Astrocyte (in vitro differentiated cells and primary cell): ENCODE measurements at regions not wholly inside any gene's neighbourhood (a gene's known extent, or its start where the extent isn't known, plus 50 kb on each side); places are given as distances from the start of the nearest gene placed in this dataset.

ENCODE experiments used
- DNase-seq: peaks from one replicate; pipeline ENCODE4 v3.0.0-alpha.2; 2010; ENCODE audit warnings: low read depth
- FAIRE-seq: peaks from 2 replicates; lab custom pipeline; 2011; peaks lifted over from hg19 to GRCh38; lab: Jason Lieb, UNC
- H2AFZ ChIP-seq: 2 replicates; pipeline ENCODE4 v1.6.0; 2012; ENCODE audit warnings: low read depth, low read length, inconsistent platforms
- H3K27ac ChIP-seq: 2 replicates; pipeline ENCODE4 v1.5.1; 2011; ENCODE audit warnings: low read depth, low read length, inconsistent platforms
- H3K27me3 ChIP-seq: 2 replicates; pipeline ENCODE4 v1.6.0; 2011; ENCODE audit warnings: low read length, inconsistent platforms; ENCODE audit not compliant: insufficient read depth
- H3K36me3 ChIP-seq: 2 replicates; pipeline ENCODE4 v1.5.1; 2011; ENCODE audit warnings: low read length, inconsistent platforms; ENCODE audit not compliant: insufficient read depth
- H3K4me1 ChIP-seq: 2 replicates; pipeline ENCODE4 v1.5.1; 2011; ENCODE audit warnings: low read length, inconsistent platforms; ENCODE audit not compliant: insufficient read depth
- H3K4me2 ChIP-seq: 2 replicates; pipeline ENCODE4 v1.6.0; 2012; ENCODE audit warnings: low read length, inconsistent platforms
- H3K4me3 ChIP-seq: 2 replicates; pipeline ENCODE4 v1.5.1; 2011; ENCODE audit warnings: low read depth, mild to moderate bottlenecking, low read length, inconsistent platforms; ENCODE audit not compliant: insufficient read depth
- H3K79me2 ChIP-seq: 2 replicates; pipeline ENCODE4 v1.6.0; 2012; ENCODE audit warnings: mild to moderate bottlenecking, low read length, inconsistent platforms; ENCODE audit not compliant: insufficient read depth
- H3K9ac ChIP-seq: 2 replicates; pipeline ENCODE4 v1.6.0; 2012; ENCODE audit warnings: mild to moderate bottlenecking, low read length, inconsistent platforms
- H3K9me3 ChIP-seq: 2 replicates; pipeline ENCODE4 v1.5.1; 2012; ENCODE audit warnings: low read depth, mild to moderate bottlenecking, low read length, inconsistent platforms; ENCODE audit not compliant: insufficient read depth
- H4K20me1 ChIP-seq: 2 replicates; pipeline ENCODE4 v1.6.0; 2012; ENCODE audit warnings: low read length, inconsistent platforms; ENCODE audit not compliant: insufficient read depth
- H3K27ac Mint-ChIP-seq: one replicate; pipeline ENCODE4 v1.8.0; 2021; ENCODE audit warnings: mild to moderate bottlenecking, mixed read lengths; ENCODE audit not compliant: unreplicated experiment
- H3K27me3 Mint-ChIP-seq: one replicate; pipeline ENCODE4 v1.8.0; 2021; ENCODE audit warnings: low read depth, mixed read lengths; ENCODE audit not compliant: unreplicated experiment
- H3K36me3 Mint-ChIP-seq: one replicate; pipeline ENCODE4 v1.8.0; 2021; ENCODE audit warnings: low read depth, mixed read lengths; ENCODE audit not compliant: unreplicated experiment
- H3K4me1 Mint-ChIP-seq: one replicate; pipeline ENCODE4 v1.8.0; 2021; ENCODE audit warnings: low read depth, mixed read lengths; ENCODE audit not compliant: unreplicated experiment
- H3K4me3 Mint-ChIP-seq: one replicate; pipeline ENCODE4 v1.8.0; 2021; ENCODE audit warnings: mild to moderate bottlenecking, moderate library complexity, mixed read lengths; ENCODE audit not compliant: unreplicated experiment
- H3K9me3 Mint-ChIP-seq: one replicate; pipeline ENCODE4 v1.8.0; 2021; ENCODE audit warnings: mild to moderate bottlenecking, mixed read lengths; ENCODE audit not compliant: unreplicated experiment
- EZH2 ChIP-seq: IDR thresholded peaks from 2 replicates; pipeline ENCODE4 v1.6.1; 2012; ENCODE audit warnings: mild to moderate bottlenecking, low read length, inconsistent platforms; ENCODE audit not compliant: insufficient read depth
- TF ChIP-seq, protein P1 (sequence below): IDR thresholded peaks from 2 replicates; pipeline ENCODE4 v1.5.1; 2011; ENCODE audit warnings: low read depth, mild to moderate bottlenecking, inconsistent platforms, low read length, moderate library complexity; ENCODE audit not compliant: insufficient read depth

DNA sequence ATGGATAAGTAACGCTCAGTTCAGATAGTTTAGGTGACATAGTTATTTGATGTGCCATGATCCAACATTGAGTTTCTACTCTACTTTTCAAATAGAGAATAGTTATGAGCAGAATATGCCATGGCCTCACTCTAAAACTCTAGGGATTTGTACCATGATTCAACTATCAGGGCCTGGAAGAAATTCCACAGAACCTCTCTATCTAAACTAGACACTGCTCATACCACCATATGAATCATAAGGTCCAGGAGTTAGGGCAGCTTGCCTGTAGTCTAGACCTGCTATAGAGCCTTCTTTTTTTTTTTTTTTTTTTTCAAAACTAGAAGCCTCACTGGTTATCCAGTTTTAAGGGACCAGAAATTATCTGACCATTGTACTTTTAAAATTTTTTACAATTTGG, 571.8 kb upstream of the IMPG1 start:
- Histone ChIP-seq H3K36me3 (no peaks in the 10 kb centered on the region), H3K9me3 (no peaks in the 10 kb centered on the region), H3K4me3 (no peak overlapping the region), H3K4me1 (no peaks in the 10 kb centered on the region), H3K27me3 (no peaks in the 10 kb centered on the region), H2AFZ (no peak overlapping the region), H3K4me2 (no peak overlapping the region), H4K20me1 (no peaks in the 10 kb centered on the region), H3K79me2 (no peaks in the 10 kb centered on the region), H3K9ac (no peak overlapping the region), H3K27ac (no peak overlapping the region)
- Mint-ChIP-seq H3K4me3 (no peak overlapping the region), H3K4me1 (peaks cover 13% of the 10 kb centered on the region), H3K9me3 (no peaks in the 10 kb centered on the region), H3K36me3 (no peaks in the 10 kb centered on the region), H3K27me3 (no peaks in the 10 kb centered on the region), H3K27ac (peak overlapping the region; percentile 95)
- no peak for TF ChIP-seq EZH2
- TF ChIP-seq, protein P1, sequence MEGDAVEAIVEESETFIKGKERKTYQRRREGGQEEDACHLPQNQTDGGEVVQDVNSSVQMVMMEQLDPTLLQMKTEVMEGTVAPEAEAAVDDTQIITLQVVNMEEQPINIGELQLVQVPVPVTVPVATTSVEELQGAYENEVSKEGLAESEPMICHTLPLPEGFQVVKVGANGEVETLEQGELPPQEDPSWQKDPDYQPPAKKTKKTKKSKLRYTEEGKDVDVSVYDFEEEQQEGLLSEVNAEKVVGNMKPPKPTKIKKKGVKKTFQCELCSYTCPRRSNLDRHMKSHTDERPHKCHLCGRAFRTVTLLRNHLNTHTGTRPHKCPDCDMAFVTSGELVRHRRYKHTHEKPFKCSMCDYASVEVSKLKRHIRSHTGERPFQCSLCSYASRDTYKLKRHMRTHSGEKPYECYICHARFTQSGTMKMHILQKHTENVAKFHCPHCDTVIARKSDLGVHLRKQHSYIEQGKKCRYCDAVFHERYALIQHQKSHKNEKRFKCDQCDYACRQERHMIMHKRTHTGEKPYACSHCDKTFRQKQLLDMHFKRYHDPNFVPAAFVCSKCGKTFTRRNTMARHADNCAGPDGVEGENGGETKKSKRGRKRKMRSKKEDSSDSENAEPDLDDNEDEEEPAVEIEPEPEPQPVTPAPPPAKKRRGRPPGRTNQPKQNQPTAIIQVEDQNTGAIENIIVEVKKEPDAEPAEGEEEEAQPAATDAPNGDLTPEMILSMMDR = no peak
- no peak for FAIRE-seq
- DNase-seq = no peak

DNA sequence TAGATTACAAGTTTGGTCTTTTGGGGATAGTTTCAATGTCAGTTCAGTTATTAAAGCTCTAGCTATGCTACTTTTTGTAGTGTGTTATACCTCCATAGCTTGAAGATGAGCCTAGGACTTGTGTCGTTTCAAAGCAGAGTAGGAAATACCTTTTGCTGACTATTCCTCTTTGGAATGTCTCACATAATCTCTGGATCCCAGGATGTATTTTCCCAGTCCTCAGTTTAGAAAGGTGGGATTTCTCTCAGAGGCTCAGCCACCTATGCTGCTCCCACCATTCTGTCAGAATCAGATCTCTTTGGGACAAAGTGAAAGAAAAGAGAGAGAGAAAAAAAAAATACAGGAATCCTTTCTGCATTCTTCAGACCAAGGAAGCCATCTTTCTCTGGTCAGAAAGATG, 567.5 kb upstream of the IMPG1 start:
- no peak overlapping the region for H3K27ac ChIP-seq
- Mint-ChIP-seq H3K36me3 (no peaks in the 10 kb centered on the region), H3K27ac (no peak overlapping the region), H3K4me3 (no peak overlapping the region), H3K27me3 (no peaks in the 10 kb centered on the region), H3K4me1 (peaks cover 13% of the 10 kb centered on the region), H3K9me3 (no peaks in the 10 kb centered on the region)
- H3K9me3 ChIP-seq = no peaks in the 10 kb centered on the region
- no peaks in the 10 kb centered on the region for H4K20me1 ChIP-seq
- TF ChIP-seq, protein P1 = no peak
- no peak for TF ChIP-seq EZH2
- H3K4me1 ChIP-seq = no peaks in the 10 kb centered on the region
- no peaks in the 10 kb centered on the region for H3K36me3 ChIP-seq
- H3K4me2 ChIP-seq = no peak overlapping the region
- no peak overlapping the region for H3K9ac ChIP-seq
- DNase-seq (no peak), FAIRE-seq (no peak)
- H3K27me3 ChIP-seq = no peaks in the 10 kb centered on the region
- H2AFZ ChIP-seq = no peak overlapping the region
- no peak overlapping the region for H3K4me3 ChIP-seq
- H3K79me2 ChIP-seq = no peaks in the 10 kb centered on the region

DNA sequence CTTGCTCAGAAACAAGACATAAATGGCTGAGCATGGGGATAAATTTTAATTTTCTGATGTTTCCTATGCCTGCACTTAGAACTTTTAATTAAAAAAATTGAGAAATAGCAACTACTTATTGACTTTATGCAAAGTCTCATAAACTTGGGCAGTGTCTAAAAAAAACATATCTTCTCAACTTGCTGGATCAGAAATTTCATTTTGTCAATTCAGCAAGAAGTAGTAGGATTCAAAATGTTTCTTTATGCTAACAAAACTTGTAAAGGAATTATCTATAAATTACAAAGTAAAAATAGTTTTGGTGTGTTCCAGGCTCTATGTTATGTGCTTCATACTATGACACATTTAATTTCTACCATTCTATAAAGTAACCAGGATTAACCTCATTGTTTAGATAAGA, 562.2 kb upstream of the IMPG1 start:
- H3K4me3 ChIP-seq = no peak overlapping the region
- Mint-ChIP-seq H3K36me3 (no peaks in the 10 kb centered on the region), H3K4me3 (no peak overlapping the region), H3K9me3 (no peaks in the 10 kb centered on the region), H3K4me1 (no peaks in the 10 kb centered on the region), H3K27me3 (no peaks in the 10 kb centered on the region), H3K27ac (no peak overlapping the region)
- H3K9me3 ChIP-seq = no peaks in the 10 kb centered on the region
- H3K79me2 ChIP-seq = no peaks in the 10 kb centered on the region
- DNase-seq = no peak
- no peaks in the 10 kb centered on the region for H3K36me3 ChIP-seq
- H4K20me1 ChIP-seq = no peaks in the 10 kb centered on the region
- H3K4me2 ChIP-seq = no peak overlapping the region
- no peaks in the 10 kb centered on the region for H3K4me1 ChIP-seq
- H2AFZ ChIP-seq = no peak overlapping the region
- no peaks in the 10 kb centered on the region for H3K27me3 ChIP-seq
- TF ChIP-seq EZH2 = no peak
- TF ChIP-seq, protein P1 = no peak
- FAIRE-seq = no peak
- H3K27ac ChIP-seq = no peak overlapping the region
- no peak overlapping the region for H3K9ac ChIP-seq
